ENCODE measurements at regions not wholly inside any gene's neighbourhood (a gene's known extent, or its start where the extent isn't known, plus 50 kb on each side); places are given as distances from the start of the nearest gene placed in this dataset.

GRCh38 chr12:95411466-95411865 lies 62.5 kb upstream of the METAP2 start:
- H3K4me3 ChIP-seq (ENCODE audit: low read length): no peak overlapping the region
- no peaks in the 10 kb centered on the region for H3K9me3 ChIP-seq (replicated peaks; ENCODE audit: control insufficient read depth, low read depth, low read length)
- no peaks in the 10 kb centered on the region for H3K4me1 ChIP-seq (ENCODE audit: control insufficient read depth, insufficient read depth, low read length)
- no peak for DNase-seq
- H3K27ac ChIP-seq (ENCODE audit: low read length): no peak overlapping the region
- H3K27me3 ChIP-seq (ENCODE audit: control insufficient read depth, insufficient read depth, low read length): peaks cover 3% of the 10 kb centered on the region
- no peaks in the 10 kb centered on the region for H3K36me3 ChIP-seq (ENCODE audit: control insufficient read depth, insufficient read depth, low read length)
- 63% methylated on average over 3 of the region's 3 CpGs for WGBS (ENCODE audit: insufficient coverage)

DNA sequence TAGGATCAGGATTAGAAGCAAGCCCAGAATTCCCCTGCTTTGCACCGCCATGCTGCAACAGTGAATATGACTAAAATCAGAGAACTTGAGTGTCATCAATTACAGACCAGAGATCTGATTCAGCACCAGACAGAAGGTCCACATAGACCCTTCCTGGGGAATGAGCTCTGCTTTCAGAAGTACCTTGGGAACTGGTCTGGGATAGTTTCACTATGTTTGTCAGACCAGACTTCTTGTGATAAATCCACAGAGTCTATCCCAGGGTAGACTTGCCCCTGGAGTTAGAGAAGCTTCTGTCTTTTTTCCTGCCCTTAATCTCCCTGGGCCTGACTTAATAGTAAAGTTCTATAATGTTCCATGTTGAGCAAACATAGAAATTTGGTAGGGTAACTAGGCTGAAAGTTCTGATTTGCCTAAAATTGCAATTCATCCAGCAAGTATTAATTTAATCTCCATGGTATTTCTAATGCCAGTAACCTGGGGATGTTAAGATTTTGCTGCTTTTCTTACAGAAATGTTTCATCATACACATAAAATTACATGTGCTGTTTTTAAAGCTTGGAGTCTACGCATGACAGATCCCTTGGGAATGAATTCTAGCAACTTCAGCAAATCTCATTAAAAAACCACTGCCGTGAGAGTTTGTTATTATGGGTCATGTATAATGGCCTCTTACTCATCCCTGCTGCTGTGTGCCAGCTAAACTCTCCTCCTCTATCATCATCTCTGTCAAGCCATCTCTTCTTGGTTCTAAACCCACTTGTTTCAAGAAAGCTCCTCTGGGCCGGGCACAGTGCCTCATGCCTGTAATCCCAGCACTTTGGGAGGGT lies 61.3 kb upstream of the METAP2 start:
- WGBS (ENCODE audit: insufficient coverage): 100% methylated on average over 1 of the region's 4 CpGs
- H3K27me3 ChIP-seq (ENCODE audit: control insufficient read depth, insufficient read depth, low read length): peaks cover 3% of the 10 kb centered on the region
- no peak overlapping the region for H3K27ac ChIP-seq (ENCODE audit: low read length)
- H3K4me3 ChIP-seq (ENCODE audit: low read length): no peak overlapping the region
- DNase-seq: peak; percentile 36
- no peaks in the 10 kb centered on the region for H3K36me3 ChIP-seq (ENCODE audit: control insufficient read depth, insufficient read depth, low read length)
- no peaks in the 10 kb centered on the region for H3K4me1 ChIP-seq (ENCODE audit: control insufficient read depth, insufficient read depth, low read length)
- no peaks in the 10 kb centered on the region for H3K9me3 ChIP-seq (replicated peaks; ENCODE audit: control insufficient read depth, low read depth, low read length)

DNA sequence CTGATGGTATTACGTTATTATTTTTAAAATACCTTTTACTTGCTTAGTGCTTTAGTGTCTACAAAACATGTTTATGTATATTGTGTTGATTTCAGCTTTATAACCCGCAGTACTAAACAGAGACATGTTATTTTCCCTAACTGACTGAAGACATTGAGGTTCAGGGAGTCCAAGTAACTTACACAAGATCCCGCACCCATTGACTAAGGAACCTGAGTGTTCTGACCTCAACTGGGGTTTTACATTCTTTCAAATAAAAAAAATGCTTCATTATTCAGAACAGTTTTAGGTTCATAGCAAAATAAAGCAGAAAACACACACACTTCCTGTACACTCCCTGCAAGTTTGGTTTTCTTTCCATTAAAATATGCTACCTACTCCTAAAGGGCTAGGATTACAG lies 60.4 kb upstream of the METAP2 start:
- no peak for DNase-seq
- 86% methylated on average over 1 of the region's 3 CpGs for WGBS (ENCODE audit: insufficient coverage)
- Histone ChIP-seq H3K27ac (ENCODE audit: low read length) (no peak overlapping the region), H3K4me3 (ENCODE audit: low read length) (no peak overlapping the region), H3K4me1 (ENCODE audit: control insufficient read depth, insufficient read depth, low read length) (peaks cover 2% of the 10 kb centered on the region), H3K36me3 (ENCODE audit: control insufficient read depth, insufficient read depth, low read length) (no peaks in the 10 kb centered on the region), H3K9me3 (replicated peaks; ENCODE audit: control insufficient read depth, low read depth, low read length) (no peaks in the 10 kb centered on the region), H3K27me3 (ENCODE audit: control insufficient read depth, insufficient read depth, low read length) (no peaks in the 10 kb centered on the region)

DNA sequence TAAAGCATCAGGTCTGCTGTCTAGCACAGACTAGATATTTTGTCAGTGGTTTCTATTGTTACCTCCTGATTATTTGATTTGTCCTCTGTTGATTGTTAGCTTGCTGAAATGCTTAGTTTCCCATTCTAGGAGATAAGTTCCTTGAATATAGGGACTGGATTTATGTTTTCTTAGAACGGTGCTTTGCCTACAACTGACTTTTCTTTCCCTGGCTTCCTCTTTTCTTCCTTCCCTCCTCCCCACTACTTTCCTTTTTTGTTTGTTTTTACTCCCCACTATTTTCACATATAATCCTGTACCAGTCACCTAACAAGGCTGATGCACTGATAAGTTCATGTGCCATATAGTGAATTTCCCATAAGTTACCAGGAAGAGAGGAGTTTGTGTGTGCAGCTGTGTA lies 58.5 kb upstream of the METAP2 start:
- WGBS (ENCODE audit: insufficient coverage): no CpG with 5 or more reads among the region's 1 CpG
- H3K27ac ChIP-seq (ENCODE audit: low read length): no peak overlapping the region
- no peaks in the 10 kb centered on the region for H3K27me3 ChIP-seq (ENCODE audit: control insufficient read depth, insufficient read depth, low read length)

GRCh38 chr12:95416111-95416636 lies 57.8 kb upstream of the METAP2 start:
- H3K27me3 ChIP-seq (ENCODE audit: control insufficient read depth, insufficient read depth, low read length): no peaks in the 10 kb centered on the region
- H3K4me1 ChIP-seq (ENCODE audit: control insufficient read depth, insufficient read depth, low read length): peaks cover 2% of the 10 kb centered on the region
- 70% methylated on average over 4 of the region's 5 CpGs for WGBS (ENCODE audit: insufficient coverage)
- H3K4me3 ChIP-seq (ENCODE audit: low read length): no peak overlapping the region
- DNase-seq: no peak
- H3K36me3 ChIP-seq (ENCODE audit: control insufficient read depth, insufficient read depth, low read length): no peaks in the 10 kb centered on the region
- H3K9me3 ChIP-seq (replicated peaks; ENCODE audit: control insufficient read depth, low read depth, low read length): no peaks in the 10 kb centered on the region
- H3K27ac ChIP-seq (ENCODE audit: low read length): no peak overlapping the region

More for the DNA sequence above, 58.5 kb upstream of the METAP2 start:
- no peak overlapping the region for H3K4me3 ChIP-seq (ENCODE audit: low read length)
- H3K9me3 ChIP-seq (replicated peaks; ENCODE audit: control insufficient read depth, low read depth, low read length): no peaks in the 10 kb centered on the region
- peaks cover 2% of the 10 kb centered on the region for H3K4me1 ChIP-seq (ENCODE audit: control insufficient read depth, insufficient read depth, low read length)
- no peak for DNase-seq
- no peaks in the 10 kb centered on the region for H3K36me3 ChIP-seq (ENCODE audit: control insufficient read depth, insufficient read depth, low read length)

GRCh38 chr12:95417372-95417771 lies 56.6 kb upstream of the METAP2 start:
- H3K4me3 ChIP-seq (ENCODE audit: low read length): no peak overlapping the region
- no CpG with 5 or more reads among the region's 2 CpGs for WGBS (ENCODE audit: insufficient coverage)
- no peaks in the 10 kb centered on the region for H3K9me3 ChIP-seq (replicated peaks; ENCODE audit: control insufficient read depth, low read depth, low read length)
- no peak for DNase-seq
- H3K27me3 ChIP-seq (ENCODE audit: control insufficient read depth, insufficient read depth, low read length): no peaks in the 10 kb centered on the region
- no peak overlapping the region for H3K27ac ChIP-seq (ENCODE audit: low read length)
- peaks cover 2% of the 10 kb centered on the region for H3K4me1 ChIP-seq (ENCODE audit: control insufficient read depth, insufficient read depth, low read length)
- H3K36me3 ChIP-seq (ENCODE audit: control insufficient read depth, insufficient read depth, low read length): no peaks in the 10 kb centered on the region

DNA sequence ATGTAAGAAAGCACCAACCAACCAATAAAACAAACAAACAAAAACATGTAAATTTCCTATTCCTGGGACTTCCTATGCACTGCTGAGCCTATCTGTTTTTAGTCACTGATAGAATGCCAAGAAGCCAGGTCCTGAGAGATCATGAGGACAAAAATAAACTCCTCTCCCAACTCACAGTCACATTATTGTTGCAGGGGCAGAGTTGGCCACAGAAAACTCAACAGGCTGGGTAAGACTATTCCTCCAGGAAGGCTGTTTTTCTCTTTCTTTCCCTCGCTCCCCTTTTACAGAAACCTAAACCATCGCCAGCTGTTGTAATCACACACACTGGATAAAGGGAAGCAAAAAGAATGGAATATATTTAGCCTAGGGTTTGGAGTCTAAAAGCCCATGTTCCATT lies 55.8 kb upstream of the METAP2 start:
- Histone ChIP-seq H3K9me3 (replicated peaks; ENCODE audit: control insufficient read depth, low read depth, low read length) (no peaks in the 10 kb centered on the region), H3K27ac (ENCODE audit: low read length) (peak overlapping the region; percentile 31), H3K4me1 (ENCODE audit: control insufficient read depth, insufficient read depth, low read length) (peaks cover 2% of the 10 kb centered on the region), H3K4me3 (ENCODE audit: low read length) (no peak overlapping the region), H3K36me3 (ENCODE audit: control insufficient read depth, insufficient read depth, low read length) (no peaks in the 10 kb centered on the region), H3K27me3 (ENCODE audit: control insufficient read depth, insufficient read depth, low read length) (no peaks in the 10 kb centered on the region)
- DNase-seq: peak; percentile 46
- no CpG with 5 or more reads among the region's 2 CpGs for whole genome bisulfite sequencing (ENCODE audit: insufficient coverage)

Data from muscle of leg (tissue), 3 donors.